ENCODE measurements at regions not wholly inside any gene's neighbourhood (a gene's known extent, or its start where the extent isn't known, plus 50 kb on each side); places are given as distances from the start of the nearest gene placed in this dataset.

DNA sequence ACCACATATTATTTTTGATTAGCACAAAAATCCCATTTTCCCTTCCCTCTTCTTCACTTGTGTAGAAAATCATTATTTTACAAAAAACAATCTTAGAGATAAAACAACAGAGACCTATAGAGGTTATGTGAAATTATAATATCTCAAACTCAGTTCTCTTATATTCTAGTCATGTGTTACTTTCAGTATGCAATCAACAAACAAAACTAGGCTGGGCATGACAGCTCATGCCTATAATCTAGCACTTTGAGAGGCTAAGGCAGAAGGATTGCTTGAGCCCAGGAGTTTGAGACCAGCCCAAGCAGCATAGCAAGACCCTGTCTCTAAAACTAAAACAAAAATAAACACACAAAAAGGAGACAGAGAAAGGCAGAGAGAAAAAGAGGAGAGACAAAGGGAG lies 211.4 kb upstream of the SGK1 start:
- Histone ChIP-seq H3K27me3 (no peaks in the 10 kb centered on the region), H3K9me3 (no peaks in the 10 kb centered on the region), H3K36me3 (no peaks in the 10 kb centered on the region), H3K4me1 (no peaks in the 10 kb centered on the region), H3K4me3 (no peak overlapping the region), H3K27ac (no peak overlapping the region)
- DNase-seq = no peak
- intact Hi-C loops (cut with DNase I) = no loop called here
- no peak for TF ChIP-seq POLR2A (IDR thresholded peaks at IDR 0.05)
- no peak for TF ChIP-seq POLR2AphosphoS5 (IDR thresholded peaks at IDR 0.05)
- TF ChIP-seq EP300 (IDR thresholded peaks at IDR 0.05) = no peak

DNA sequence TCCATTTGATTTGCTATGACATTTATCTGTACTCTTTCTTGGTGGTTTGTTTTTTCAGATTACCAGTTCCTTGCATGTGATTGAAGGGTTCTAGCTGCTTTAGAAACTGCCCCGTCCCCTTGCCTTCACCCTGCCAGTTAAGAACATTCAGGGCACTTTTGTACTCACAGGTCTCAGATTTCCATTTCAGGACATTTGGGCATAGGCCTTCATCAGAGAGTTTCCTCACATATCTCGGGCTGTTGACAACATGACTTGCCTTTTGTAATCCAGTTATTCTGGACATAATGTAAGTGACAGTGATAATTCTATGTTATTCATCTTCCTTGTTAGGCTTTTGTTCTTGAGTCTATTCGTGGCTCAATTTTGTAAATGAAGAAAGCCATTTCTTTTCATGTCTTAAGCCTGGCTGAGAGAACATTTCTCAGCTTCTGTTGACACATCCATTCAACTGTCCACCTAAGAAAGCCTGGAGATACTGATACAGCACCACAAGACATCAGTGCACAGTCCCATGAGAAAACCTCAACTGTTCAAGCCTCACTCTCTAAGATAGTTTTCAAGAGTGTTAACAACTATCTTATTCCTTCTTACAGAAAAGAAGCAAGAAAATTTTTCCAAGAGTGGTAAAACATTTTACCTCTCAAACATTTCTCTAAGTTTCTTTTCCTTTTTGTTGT lies 209.3 kb upstream of the SGK1 start:
- DNase-seq = no peak
- Histone ChIP-seq H3K27ac (no peak overlapping the region), H3K4me1 (no peaks in the 10 kb centered on the region), H3K27me3 (no peaks in the 10 kb centered on the region), H3K9me3 (no peaks in the 10 kb centered on the region), H3K4me3 (no peak overlapping the region), H3K36me3 (no peaks in the 10 kb centered on the region)
- 94 to 96% methylated on average over 3 of the region's 3 CpGs for WGBS, 2 donors
- intact Hi-C loops (cut with DNase I) = no loop called here
- TF ChIP-seq POLR2A (IDR thresholded peaks at IDR 0.05) = no peak
- TF ChIP-seq CTCF (IDR thresholded peaks at IDR 0.05) = no peak
- no peak for TF ChIP-seq EP300 (IDR thresholded peaks at IDR 0.05)
- no peak for TF ChIP-seq POLR2AphosphoS5 (IDR thresholded peaks at IDR 0.05)

- intact Hi-C loops (cut with DNase I) = no loop called here
- no peaks in the 10 kb centered on the region for H3K9me3 ChIP-seq
- DNase-seq = no peak
- no peaks in the 10 kb centered on the region for H3K4me1 ChIP-seq
- TF ChIP-seq EP300 (IDR thresholded peaks at IDR 0.05) (no peak), POLR2AphosphoS5 (IDR thresholded peaks at IDR 0.05) (no peak), POLR2A (IDR thresholded peaks at IDR 0.05) (no peak), CTCF (IDR thresholded peaks at IDR 0.05) (no peak)
- no peaks in the 10 kb centered on the region for H3K36me3 ChIP-seq
- H3K27me3 ChIP-seq = no peaks in the 10 kb centered on the region
- H3K4me3 ChIP-seq = no peak overlapping the region
- no peak overlapping the region for H3K27ac ChIP-seq
These were observed 207.4 kb upstream of the SGK1 start for GRCh38 chr6:134525190-134525868.

DNA sequence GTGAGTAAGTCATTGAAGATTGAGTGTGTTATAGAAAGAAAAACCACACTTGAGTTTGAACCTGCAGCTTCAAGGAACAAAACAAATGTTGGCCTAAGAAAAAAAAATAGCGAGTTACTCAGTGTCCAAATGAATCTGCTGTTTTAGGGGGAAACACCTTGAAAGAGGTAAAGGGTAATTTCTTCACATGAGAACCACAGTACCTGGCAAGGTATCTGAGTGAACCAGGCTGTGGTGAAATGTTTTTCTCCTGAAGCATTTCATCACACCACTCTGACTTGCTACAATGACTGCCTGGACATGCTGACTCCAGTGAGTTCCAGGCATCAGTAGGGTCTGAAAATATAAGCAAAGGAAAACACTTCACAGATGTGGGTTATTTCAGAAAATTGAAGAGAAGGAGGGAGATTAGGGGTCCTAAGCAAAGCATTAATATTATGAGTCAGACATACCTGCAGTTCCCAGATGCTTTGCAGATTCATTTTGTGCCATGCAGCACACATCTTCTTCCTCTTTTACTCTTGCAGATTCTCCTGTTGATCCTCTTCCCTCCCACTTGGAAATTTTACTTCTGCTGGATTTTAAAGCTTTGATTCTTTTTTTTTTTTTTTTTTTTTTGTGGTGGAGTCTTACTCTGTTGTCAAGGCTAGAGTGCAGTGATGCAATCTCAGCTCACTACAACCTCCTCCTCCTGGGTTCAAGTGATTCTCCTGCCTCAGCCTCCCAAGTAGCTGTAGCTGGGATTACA lies 206.2 kb upstream of the SGK1 start:
- Histone ChIP-seq H3K4me1 (no peaks in the 10 kb centered on the region), H3K36me3 (no peaks in the 10 kb centered on the region), H3K27ac (no peak overlapping the region), H3K27me3 (no peaks in the 10 kb centered on the region), H3K4me3 (no peak overlapping the region), H3K9me3 (no peaks in the 10 kb centered on the region)
- 73 to 84% methylated on average over 1 of the region's 1 CpG for WGBS, 2 donors
- DNase-seq = no peak
- intact Hi-C loops (cut with DNase I) = no loop called here
- no peak for TF ChIP-seq POLR2AphosphoS5 (IDR thresholded peaks at IDR 0.05)
- no peak for TF ChIP-seq POLR2A (IDR thresholded peaks at IDR 0.05)
- no peak for TF ChIP-seq EP300 (IDR thresholded peaks at IDR 0.05)
- TF ChIP-seq CTCF (IDR thresholded peaks at IDR 0.05) = no peak

- intact Hi-C loops (cut with DNase I) = no loop called here
- TF ChIP-seq CTCF (IDR thresholded peaks at IDR 0.05) = no peak
- no peak for TF ChIP-seq POLR2AphosphoS5 (IDR thresholded peaks at IDR 0.05)
- TF ChIP-seq POLR2A (IDR thresholded peaks at IDR 0.05) = no peak
- TF ChIP-seq EP300 (IDR thresholded peaks at IDR 0.05) = no peak
These were observed 205.1 kb upstream of the SGK1 start for GRCh38 chr6:134523051-134523450.

More at GRCh38 chr6:134523051-134523450, 205.1 kb upstream of the SGK1 start:
- Histone ChIP-seq H3K36me3 (no peaks in the 10 kb centered on the region), H3K27me3 (no peaks in the 10 kb centered on the region), H3K4me1 (no peaks in the 10 kb centered on the region), H3K9me3 (no peaks in the 10 kb centered on the region), H3K4me3 (no peak overlapping the region), H3K27ac (no peak overlapping the region)
- WGBS, 2 donors = 91 to 92% methylated on average over 1 of the region's 1 CpG
- DNase-seq = no peak
